ENCODE measurements at regions not wholly inside any gene's neighbourhood (a gene's known extent, or its start where the extent isn't known, plus 50 kb on each side); places are given as distances from the start of the nearest gene placed in this dataset.
A peak's percentile ranks its signal among the peaks of the same experiment; 100 is the strongest.
"Not testable (repeated sequence)": the region's sequence is repeated elsewhere in the genome, so short reads cannot be mapped to it uniquely, and the experiment has no call there.

DNA sequence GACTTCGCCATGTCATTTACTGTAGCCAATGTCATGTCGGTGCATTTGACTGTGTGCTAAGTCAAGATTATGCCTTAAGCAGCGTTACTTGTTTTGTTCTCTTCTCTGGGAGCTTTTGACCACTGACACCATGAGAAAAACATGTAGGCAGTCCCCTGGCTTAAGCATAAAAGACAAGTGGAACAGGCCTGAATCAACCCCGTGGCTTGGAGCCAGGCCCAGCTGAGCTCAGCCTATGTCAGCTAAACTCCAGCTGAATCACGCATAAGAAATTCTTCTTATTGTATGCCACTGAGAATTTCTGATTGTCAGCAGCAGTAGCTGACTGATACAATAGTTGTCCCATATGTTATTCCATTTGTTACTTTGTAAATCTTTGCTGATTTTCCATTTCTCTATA, 261.9 kb downstream of the CBLL2 start:
- DNase-seq (ENCODE audit: low read depth) = peak; percentile 85

DNA sequence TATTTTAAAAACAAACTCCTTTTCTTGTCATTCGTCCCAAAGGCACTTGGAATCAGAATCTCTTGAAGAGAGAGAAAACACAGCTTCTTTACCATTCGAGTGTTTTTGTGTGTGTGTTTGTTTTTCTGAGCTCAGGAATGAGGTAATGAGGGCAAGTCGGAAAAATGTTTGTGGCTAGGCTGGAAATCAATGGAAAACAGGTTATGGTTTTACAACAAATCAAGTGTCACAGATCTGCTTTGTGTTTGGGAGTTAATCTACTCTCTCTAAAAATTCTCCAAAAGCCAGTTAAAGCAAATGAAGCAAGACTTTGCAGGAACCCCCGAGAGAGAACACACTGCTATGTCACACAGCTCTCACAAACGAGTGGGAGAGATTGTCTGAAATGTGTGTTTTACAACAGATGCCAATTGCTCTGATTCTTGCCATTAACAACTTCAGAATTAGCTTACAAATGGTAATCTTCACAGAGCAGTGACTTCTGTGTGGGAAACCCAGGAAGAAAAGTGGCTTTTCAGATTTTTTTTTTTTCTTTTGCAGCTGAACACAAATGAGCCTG, 264.1 kb downstream of the CBLL2 start:
- peak; percentile 12 for DNase-seq (ENCODE audit: low read depth)

DNA sequence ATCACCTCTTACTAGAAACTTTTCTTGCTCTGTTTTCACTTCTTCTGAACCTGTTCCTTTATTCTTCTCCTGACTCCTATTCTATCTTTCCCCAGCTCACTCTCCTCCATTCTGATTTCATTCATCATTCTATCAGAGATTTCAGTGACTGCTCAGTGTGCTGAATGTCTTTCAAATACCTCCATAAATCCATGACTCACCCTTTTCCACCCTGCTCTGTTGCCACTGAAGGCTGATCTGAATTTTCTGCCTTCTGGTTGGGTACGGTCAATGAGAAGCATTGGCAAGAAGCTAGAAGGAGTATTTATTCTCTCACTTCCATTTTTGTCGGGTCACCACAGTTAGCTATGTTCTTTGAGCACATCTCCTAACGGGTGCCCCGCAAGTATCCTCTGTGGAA, 265.9 kb downstream of the CBLL2 start:
- peak; percentile 27 for DNase-seq (ENCODE audit: low read depth)

DNA sequence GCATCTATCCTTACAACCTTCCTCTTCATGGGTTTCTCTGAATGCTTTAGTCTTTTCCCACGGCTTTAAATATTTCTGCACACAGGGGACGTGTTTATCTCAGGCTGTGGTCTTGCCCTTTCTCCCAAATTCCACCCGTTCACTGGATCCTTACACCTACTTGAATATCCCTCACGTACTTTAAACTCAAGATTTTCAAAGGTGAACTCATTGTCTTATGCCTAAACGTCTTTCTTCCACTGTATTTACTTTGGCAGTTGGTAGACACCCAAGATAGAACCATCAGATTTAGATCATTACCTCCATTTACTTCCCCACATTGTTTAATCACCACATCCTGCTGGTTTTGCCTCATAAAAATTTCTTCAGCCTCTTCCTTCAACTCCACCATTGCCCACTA, 269.2 kb downstream of the CBLL2 start:
- DNase-seq (ENCODE audit: low read depth) = no peak

DNA sequence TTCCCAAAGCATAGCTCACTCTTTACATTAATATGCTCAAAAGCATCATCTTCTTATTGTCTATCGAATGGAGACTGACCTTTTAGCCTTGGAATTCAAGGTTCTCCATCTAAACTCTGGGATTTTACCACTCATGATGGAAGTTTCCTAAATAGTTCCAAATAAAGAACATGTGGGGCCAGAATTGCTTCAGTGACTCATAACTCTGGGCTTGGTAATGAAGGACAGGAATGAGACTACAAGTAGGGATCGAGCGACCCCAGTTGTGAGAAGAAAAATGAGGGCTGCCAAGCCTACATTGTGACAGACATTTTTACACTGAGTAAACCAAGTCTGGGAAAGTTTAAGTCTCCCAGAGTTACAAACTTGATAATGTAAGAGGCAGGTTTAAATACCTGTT, 269.9 kb downstream of the CBLL2 start:
- no peak for DNase-seq (ENCODE audit: low read depth)

DNA sequence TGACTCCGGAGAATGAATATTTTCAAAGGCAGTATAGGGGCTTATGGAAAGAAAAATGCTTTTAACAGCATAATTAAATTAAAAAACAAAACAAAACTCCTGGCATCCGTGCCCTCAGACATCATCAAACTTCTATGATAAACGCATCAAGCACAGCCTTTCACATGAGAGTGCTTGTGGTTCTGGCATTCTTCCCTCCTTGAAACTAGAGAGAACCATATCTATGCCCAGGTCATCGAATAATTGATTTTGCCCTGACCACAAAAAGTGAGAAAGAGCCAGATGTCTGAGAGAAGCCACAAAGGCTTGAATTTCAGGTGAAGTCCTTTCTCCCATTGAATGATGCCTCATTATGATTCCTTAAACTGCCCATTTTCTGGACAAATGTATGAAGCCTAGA, 286.8 kb downstream of the CBLL2 start:
- no peak for DNase-seq (ENCODE audit: low read depth)

DNA sequence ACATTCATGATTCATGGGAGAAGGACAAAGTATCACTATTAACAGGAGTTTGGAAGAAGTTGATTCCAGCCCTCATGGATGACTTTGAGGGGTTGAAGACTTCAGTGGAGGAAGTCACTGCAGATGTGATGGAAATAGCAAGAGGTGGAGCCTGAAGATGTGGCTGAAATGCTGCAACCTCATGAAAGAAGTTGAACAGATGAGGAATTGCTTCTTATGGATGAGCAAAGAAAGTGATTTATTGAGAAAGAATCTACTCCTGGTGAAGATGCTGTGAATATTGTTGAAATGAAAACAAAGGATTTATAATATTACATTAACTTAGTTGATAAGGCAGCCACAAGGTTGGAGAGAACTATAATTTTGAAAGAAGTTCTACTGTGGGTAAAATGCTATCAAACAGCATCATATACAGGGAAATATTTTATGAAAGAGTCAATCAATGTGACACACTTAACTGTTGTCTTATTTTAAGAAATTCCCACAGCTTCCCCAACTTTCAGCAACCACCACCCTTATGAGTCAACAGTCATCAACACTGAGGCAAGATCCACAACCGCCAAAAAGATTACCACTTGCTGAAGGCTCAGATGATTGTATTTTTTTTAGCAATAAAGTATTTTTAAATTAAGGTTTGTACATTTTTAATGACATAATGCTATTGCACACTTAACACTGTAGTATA, 302.6 kb downstream of the CBLL2 start:
- DNase-seq (ENCODE audit: low read depth) = peak; percentile 8

DNA sequence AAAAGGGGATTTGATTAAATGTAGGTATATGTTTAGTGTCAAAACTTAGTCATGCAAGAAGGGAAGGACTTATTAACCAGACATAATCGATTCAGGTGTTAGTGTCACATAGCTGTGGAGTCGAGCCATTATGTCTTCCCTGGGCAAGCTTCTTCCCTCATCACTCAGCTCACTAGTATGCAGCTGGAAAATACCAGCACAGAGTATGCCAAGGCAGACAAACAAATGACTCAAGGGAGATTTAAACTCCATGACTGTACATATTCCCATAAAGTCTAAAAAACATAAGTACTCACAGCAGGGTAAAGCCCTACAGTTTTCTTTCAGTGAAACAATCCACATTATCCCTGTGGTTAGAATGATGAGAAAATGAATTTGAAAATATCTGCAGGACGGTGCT, 304.5 kb downstream of the CBLL2 start:
- DNase-seq (ENCODE audit: low read depth) = peak; percentile 63

DNA sequence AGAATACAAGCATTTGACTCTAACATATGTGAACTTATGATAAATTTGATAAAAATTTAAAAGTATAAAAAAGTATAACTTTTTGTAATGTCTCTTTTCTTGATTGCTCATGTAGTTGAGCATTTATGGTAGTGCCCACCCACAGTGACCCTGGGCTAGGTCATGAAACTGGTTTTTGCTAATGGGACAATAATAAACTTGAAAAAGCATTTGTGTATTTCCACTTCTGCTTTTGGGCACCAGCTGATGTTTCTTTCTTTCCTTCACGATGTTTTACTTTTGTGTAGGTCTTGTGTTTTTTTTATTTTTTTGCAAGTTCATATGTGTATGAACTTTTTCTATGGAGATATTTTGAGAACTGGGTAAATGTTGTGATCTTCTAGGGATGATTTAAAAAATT, 313.1 kb downstream of the CBLL2 start:
- DNase-seq (ENCODE audit: low read depth) = no peak

DNA sequence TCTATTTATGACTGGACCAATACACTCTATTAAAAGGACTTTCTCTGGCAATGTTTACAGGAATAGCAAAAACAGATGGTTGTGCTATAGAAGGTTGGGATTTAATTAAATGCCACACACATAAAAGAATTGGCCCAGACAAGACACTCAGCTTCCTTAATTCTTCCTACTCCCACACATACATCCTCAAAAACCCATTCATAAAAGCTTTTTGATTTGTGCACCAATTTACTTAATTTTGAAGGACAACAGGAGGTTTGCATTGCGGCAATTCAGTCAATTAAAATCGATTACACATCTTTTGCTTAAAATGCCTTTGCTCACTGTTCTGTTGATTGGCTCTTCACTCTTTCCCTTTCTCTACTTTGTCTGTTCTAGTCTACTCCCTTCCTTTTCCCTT, 317.1 kb downstream of the CBLL2 start:
- DNase-seq (ENCODE audit: low read depth) = no peak

DNA sequence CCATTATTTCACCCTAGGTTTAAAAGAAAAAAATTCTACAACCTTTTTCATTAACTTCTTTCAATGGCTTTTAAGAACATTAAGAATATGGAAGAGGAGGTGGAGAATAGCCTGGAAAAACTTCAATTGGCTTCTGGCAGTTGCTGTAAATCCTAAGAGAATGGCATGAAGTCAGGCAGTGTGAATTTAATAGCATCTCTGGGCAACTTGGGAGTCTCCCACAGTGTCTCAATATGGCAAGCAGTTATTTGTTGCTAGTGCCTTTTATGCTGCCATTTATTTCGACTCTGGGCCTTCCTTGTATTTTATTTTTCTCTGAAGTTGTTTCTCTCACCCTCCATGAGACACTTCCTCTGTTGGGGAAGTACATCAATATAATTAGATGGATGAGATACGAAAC, 322.1 kb downstream of the CBLL2 start:
- no peak for DNase-seq (ENCODE audit: low read depth)

DNA sequence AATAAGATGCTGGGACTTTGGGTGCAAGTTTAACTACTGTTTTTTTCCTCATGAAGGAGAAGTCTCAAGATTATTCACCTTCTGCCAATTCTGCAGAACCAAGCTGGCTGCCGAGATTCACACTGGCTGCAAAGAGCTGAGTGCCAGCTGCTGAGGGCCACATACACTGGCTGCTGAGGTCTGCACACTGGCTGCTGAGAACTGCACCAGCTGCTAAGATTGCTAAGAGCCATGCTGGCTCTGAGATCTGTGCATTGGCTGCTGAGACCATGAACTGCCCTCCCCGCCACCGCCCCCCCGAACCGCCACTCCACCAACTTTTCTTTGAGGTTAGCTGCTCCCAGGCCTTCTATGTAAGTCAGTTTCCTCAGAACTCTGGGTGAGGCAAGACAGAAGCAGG, 330.3 kb downstream of the CBLL2 start:
- DNase-seq (ENCODE audit: low read depth) = no peak

DNA sequence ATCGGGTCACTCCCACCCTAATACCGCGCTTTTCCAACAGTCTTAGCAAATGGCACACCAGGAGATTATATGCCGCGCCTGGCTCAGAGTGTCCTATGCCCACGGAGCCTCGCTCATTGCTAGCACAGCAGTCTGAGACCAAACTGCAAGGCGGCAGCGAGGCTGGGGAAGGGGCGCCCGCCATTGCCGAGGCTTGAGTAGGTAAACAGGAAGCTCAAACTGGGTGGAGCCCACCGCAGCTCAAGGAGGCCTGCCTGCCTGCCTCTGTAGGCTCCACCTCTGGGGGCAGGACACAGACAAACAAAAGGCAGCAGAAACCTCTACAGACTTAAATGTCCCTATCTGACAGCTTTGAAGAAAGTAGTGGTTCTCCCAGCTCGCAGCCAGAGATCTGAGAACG, 336.7 kb downstream of the CBLL2 start:
- not testable (repeated sequence) for DNase-seq (ENCODE audit: low read depth)

DNA sequence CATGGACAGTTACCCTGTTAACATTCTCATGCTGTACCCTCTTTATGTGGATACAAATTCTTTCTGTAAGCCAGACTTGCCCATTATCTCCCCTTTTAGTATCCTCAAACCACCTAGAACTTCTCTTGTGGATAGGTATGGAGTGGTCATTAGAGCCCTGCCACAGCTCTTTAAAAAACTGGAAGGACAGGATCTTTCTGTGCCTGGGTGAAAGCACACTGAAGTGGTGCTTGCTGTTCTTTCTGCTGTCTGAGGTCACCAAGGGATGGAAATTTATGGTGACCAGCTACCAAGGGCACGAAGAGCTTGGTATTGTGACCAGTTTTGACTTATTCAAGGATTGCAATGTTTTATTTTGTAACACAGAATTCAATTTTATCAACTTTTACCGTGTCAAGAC, 344.2 kb downstream of the CBLL2 start:
- DNase-seq (ENCODE audit: low read depth) = no peak

DNA sequence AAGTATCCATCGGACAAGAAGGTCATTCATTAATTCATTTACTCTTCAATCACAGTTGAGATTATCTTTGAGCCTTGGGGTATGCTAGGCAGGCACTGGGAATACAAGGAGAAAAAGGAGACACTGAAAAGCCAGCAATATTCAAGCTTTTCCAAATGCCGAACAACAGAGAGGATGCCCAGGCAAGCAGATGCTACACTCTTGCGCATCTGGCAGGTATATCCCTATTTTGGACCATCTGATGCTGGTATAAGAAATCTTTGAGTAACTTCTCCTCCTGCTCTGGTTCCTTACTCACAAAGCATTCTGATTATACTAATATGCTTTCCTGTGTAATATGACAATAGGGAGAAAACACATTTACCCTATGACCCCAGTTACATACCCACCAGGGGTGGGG, 354.9 kb downstream of the CBLL2 start:
- DNase-seq (ENCODE audit: low read depth) = no peak

DNA sequence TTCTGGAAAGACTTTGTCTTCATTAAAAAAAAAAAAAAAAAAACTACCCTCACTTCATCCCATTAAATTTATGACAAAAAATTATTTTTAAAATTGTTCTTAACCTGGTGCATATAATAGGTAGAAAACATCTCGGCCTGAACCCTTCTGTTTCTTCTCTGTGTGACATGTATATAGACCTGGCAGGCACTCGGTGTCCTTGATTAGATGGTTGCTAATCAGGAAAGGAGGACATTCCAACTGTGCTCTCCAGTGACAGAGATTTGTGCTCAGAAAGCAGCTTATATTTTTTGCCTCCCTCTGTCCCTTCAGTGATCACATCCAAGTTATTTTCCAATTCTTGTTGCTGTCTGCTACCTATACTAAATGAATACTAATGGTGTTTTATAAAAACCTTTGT, 355.6 kb downstream of the CBLL2 start:
- no peak for DNase-seq (ENCODE audit: low read depth)

DNA sequence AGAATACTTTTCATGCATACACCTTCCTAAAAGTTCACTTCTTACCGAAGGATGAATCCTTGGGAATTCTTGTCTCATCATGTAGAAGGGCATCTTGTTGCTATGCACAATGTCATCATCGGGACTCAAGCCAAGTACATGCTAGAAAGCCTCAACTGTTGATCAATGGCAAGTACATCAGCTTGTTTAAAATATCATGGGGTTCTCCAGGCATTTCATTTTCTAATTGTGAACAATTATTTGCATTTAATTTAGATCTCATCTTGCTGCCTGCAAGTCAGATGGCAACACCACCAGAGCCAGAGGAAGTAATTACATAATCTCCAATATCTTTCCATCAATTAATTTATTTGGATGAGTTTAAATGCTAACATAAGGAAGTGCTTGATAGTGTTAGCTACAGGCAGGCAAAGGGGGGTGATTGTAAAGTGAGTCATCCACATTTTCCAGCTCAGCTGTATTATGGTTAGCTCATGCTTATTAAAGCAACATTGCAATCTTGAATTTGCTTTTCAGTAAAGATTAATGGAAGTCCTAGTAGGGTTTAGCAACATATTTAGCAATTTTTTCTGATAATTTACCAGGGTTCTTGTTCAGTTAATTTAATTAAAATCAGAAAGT, 356.5 kb downstream of the CBLL2 start:
- DNase-seq (ENCODE audit: low read depth) = peak; percentile 62

DNA sequence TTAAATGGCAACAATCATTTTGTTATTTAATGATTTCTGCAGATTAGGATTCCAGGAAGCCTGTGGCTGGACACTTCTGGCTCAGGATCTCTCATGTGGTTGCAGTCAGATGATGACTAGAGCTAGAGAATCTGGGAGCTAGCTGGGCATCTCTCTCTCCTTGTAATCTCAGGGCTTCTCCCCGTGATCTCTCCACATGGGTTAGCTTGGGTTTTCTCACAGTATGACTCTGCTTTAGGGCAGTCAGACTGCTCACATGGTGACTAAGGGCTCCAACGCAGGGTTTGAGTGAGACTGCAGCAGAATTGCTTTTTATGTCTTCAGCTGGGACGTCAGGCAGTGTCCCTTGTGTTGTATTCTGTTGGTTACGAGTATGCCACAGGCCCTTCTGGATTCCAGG, 361.4 kb downstream of the CBLL2 start:
- peak; percentile 59 for DNase-seq (ENCODE audit: low read depth)

DNA sequence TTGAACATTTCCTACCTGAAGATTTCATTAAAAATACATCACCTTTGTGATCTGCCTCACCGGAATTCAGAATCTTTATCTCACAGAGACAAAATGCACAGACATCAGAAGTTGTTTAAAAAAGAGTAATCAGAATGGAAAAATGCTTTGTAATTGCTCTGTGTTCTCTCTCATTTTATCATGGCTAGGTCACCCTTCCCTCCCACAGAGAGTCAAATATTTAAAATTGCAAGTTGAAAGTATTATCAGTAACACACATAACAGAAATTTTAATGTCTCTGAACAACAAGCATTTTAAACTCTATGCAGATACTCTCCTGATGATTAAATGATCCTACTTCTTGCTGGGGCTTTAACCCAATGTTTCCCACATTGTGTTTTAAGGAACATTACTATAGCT, 362.0 kb downstream of the CBLL2 start:
- DNase-seq (ENCODE audit: low read depth) = peak; percentile 14

DNA sequence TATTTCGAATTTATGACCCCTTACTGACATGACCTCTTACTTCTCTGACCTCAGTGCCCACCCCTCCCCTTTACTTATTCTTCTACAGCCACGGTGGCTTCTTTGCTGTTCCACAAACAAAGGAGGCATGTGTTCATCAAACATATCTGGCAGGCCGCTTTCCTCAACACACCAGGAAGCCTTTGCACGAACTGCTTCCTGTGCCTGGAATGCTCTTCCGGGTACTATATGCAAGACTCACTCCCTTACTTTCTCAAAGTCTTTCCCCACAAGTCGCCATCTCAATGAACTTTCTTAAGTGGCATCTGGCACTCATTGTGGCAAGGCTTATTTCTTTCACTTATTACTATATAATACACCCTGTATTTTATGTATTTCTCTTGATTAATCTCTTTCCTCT, 351.5 kb upstream of the DDX53 start:
- no peak for DNase-seq (ENCODE audit: low read depth)

DNA sequence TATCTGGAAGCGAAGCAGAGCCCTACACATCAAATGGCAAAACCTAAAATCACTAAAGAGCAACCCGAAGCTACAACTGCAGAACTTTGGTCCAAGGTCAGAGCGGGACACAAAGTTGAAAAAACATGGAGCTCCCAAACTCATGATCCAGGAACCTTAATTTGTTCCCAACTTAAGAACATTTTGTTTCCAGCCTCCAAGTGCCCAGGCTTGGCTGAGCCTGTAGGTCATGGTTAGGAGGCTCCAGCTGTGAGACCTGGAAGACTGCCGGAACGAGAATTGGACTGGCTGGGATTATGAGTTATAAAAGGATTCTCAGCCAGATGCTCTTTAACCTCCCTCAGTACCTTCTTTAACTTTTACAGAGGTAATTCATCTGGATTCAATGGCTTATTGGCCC, 349.1 kb upstream of the DDX53 start:
- no peak for DNase-seq (ENCODE audit: low read depth)

DNA sequence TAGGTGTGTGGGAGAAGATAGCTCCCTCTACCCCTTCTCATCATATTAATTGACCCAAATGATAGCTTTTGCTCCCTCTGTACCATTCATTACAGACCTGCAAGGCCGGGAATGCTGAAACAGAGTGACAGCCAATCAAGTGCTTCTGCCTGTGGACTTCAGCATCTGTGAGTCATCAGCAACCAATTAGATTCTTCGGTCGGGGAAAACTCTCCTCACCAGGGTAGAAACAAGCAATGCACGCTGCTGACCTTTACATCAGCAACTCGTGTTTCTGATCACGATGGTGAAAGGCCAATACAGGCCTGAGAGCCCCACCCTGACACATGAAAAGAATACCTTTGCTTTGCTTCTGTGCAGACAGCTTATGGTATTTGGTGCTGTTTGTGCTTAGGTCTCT, 347.2 kb upstream of the DDX53 start:
- peak; percentile 43 for DNase-seq (ENCODE audit: low read depth)

DNA sequence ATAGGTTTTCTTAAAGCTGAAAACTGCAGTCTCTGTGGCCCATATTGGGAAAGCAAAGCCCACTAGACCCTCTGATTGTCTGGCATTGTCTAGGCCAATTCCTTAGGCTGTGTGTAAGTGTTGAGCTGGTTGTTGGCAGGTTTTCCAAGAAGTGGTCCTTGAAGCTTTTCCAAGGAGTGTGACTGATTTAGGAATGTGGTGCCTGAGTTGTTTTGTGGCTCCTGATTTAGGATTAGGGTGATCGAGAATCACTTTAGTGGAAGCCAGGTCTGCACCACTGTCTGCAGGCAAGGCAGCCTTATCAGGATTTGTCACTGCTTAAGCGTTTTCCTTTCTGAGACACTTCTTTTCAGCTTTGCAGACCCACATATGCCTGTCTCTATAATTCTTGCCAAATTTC, 339.0 kb upstream of the DDX53 start:
- DNase-seq (ENCODE audit: low read depth) = no peak

DNA sequence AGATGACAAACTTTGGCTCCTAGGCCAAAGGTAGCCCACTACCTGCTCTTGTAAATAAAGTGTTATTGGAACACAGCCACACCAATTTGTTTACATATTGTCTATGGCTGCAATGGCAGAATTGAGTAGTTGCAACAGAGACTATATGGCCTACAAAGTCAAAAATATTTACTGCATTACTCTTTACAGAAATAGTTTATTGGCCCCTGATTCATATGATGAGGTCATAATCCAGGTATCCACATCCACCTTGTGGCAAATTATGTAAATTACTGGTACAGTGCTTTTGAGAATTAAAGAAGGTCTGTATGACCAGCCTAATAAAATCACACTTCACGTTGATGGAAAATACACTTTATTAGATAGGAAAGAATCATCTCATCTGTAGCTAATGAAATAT, 337.0 kb upstream of the DDX53 start:
- no peak for DNase-seq (ENCODE audit: low read depth)

Measured in iris pigment epithelial cell (primary cell).